ENCODE measurements at regions not wholly inside any gene's neighbourhood (a gene's known extent, or its start where the extent isn't known, plus 50 kb on each side); places are given as distances from the start of the nearest gene placed in this dataset.

- H2AFZ ChIP-seq, result no peak overlapping the region
- Mint-ChIP-seq H3K27me3 (ENCODE audit: insufficient read depth, low read depth, poor library complexity) (peaks cover 11% of the 10 kb centered on the region), H3K4me3 (no peak overlapping the region), H3K36me3 (ENCODE audit: low read depth) (no peaks in the 10 kb centered on the region), H3K27ac (no peak overlapping the region), H3K9me3 (no peaks in the 10 kb centered on the region; the same call in 2 of the 3 replicates), H3K4me1 (peaks cover 23% of the 10 kb centered on the region)
- H4K20me1 ChIP-seq (replicated peaks; ENCODE audit: insufficient read depth), result no peaks in the 10 kb centered on the region
- no peaks in the 10 kb centered on the region for H3K79me2 ChIP-seq (replicated peaks; ENCODE audit: insufficient read depth)
- H3K4me3 ChIP-seq, result no peak overlapping the region
- no peak for DNase-seq (ENCODE audit: low spot score)
- no peak for ATAC-seq
- H3K9me2 ChIP-seq (ENCODE audit: insufficient read depth), result no peaks in the 10 kb centered on the region
- peaks cover 6% of the 10 kb centered on the region; the same call in 1 of the 2 replicates for H3F3A ChIP-seq (replicated peaks; ENCODE audit: low read depth)
- H3K36me3 ChIP-seq (ENCODE audit: insufficient read depth), result no peaks in the 10 kb centered on the region
- no peak overlapping the region for H3K27ac ChIP-seq (ENCODE audit: low read depth)
- TF ChIP-seq POLR2AphosphoS5 (IDR thresholded peaks at IDR 0.05; ENCODE audit: low read depth) (no peak), CREB1 (CRISPR knock-in tag; IDR thresholded peaks at IDR 0.05; ENCODE audit: low read depth) (no peak), CTCF (conservative IDR thresholded peaks at IDR 0.05; ENCODE audit: low read depth in 2 of 2) (no peak), ZNF462 (CRISPR knock-in tag; IDR thresholded peaks at IDR 0.05) (no peak), ZNF114 (CRISPR knock-in tag; IDR thresholded peaks at IDR 0.05) (no peak), REST (IDR thresholded peaks at IDR 0.05; ENCODE audit: unreplicated experiment) (no peak), ZNF331 (CRISPR knock-in tag; IDR thresholded peaks at IDR 0.05; ENCODE audit: low read depth) (no peak)
- no peaks in the 10 kb centered on the region for H3K27me3 ChIP-seq (ENCODE audit: insufficient read depth)
- peaks cover 4% of the 10 kb centered on the region for H3K4me1 ChIP-seq (ENCODE audit: insufficient read depth)
- H3K4me2 ChIP-seq, result no peak overlapping the region
Observed at GRCh38 chr6:167647737-167648470, 178.8 kb upstream of the AFDN start.
